GM18499 (cell line): ENCODE measurements at regions not wholly inside any gene's neighbourhood (a gene's known extent, or its start where the extent isn't known, plus 50 kb on each side); places are given as distances from the start of the nearest gene placed in this dataset.
"Not testable (repeated sequence)": the region's sequence is repeated elsewhere in the genome, so short reads cannot be mapped to it uniquely, and the experiment has no call there.

Source experiments
- ATAC-seq: cut with Tn5 transposase; IDR thresholded peaks from one replicate; pipeline ENCODE4 v1.9.1; 2021; ENCODE audit warnings: moderate number of reproducible peaks; ENCODE audit not compliant: insufficient read depth, unreplicated experiment

GRCh38 chr14:48247977-48248376, 572.6 kb upstream of the MDGA2 start:
- ATAC-seq = no peak

- ATAC-seq = no peak
Measured at GRCh38 chr14:48243900-48244299, 568.5 kb upstream of the MDGA2 start.

- no peak for ATAC-seq
Measured at GRCh38 chr14:48229091-48229490, 553.7 kb upstream of the MDGA2 start.

GRCh38 chr14:48193893-48194292, 518.5 kb upstream of the MDGA2 start:
- ATAC-seq = no peak

GRCh38 chr14:48149624-48150023, 474.2 kb upstream of the MDGA2 start:
- ATAC-seq = not testable (repeated sequence)

- no peak for ATAC-seq
Measured at GRCh38 chr14:48140804-48141203, 465.4 kb upstream of the MDGA2 start.

- ATAC-seq = no peak
Measured at GRCh38 chr14:48129472-48129871, 454.1 kb upstream of the MDGA2 start.

GRCh38 chr14:48127674-48128073, 452.3 kb upstream of the MDGA2 start:
- ATAC-seq = no peak

GRCh38 chr14:48125654-48126053, 450.2 kb upstream of the MDGA2 start:
- no peak for ATAC-seq

- no peak for ATAC-seq
Measured at GRCh38 chr14:48113713-48114112, 438.3 kb upstream of the MDGA2 start.

- no peak for ATAC-seq
Measured at GRCh38 chr14:48111151-48111550, 435.7 kb upstream of the MDGA2 start.

- no peak for ATAC-seq
Measured at GRCh38 chr14:48107646-48108045, 432.2 kb upstream of the MDGA2 start.

GRCh38 chr14:48096897-48097296, 421.5 kb upstream of the MDGA2 start:
- ATAC-seq = no peak

- ATAC-seq = no peak
Measured at GRCh38 chr14:48086516-48086915, 411.1 kb upstream of the MDGA2 start.

GRCh38 chr14:48075487-48075886, 400.1 kb upstream of the MDGA2 start:
- ATAC-seq = no peak

- no peak for ATAC-seq
Measured at GRCh38 chr14:48052973-48053372, 377.6 kb upstream of the MDGA2 start.

- no peak for ATAC-seq
Measured at GRCh38 chr14:48035836-48036235, 360.4 kb upstream of the MDGA2 start.

- no peak for ATAC-seq
Measured at GRCh38 chr14:48027115-48027514, 351.7 kb upstream of the MDGA2 start.

- no peak for ATAC-seq
Measured at GRCh38 chr14:48023881-48024280, 348.5 kb upstream of the MDGA2 start.

GRCh38 chr14:48011484-48011883, 336.1 kb upstream of the MDGA2 start:
- ATAC-seq = not testable (repeated sequence)

GRCh38 chr14:48008646-48009045, 333.2 kb upstream of the MDGA2 start:
- ATAC-seq = no peak

- ATAC-seq = no peak
Measured at GRCh38 chr14:48005986-48006385, 330.6 kb upstream of the MDGA2 start.

GRCh38 chr14:47993883-47994282, 318.5 kb upstream of the MDGA2 start:
- ATAC-seq = no peak
